ENCODE measurements at regions not wholly inside any gene's neighbourhood (a gene's known extent, or its start where the extent isn't known, plus 50 kb on each side); places are given as distances from the start of the nearest gene placed in this dataset.

DNA sequence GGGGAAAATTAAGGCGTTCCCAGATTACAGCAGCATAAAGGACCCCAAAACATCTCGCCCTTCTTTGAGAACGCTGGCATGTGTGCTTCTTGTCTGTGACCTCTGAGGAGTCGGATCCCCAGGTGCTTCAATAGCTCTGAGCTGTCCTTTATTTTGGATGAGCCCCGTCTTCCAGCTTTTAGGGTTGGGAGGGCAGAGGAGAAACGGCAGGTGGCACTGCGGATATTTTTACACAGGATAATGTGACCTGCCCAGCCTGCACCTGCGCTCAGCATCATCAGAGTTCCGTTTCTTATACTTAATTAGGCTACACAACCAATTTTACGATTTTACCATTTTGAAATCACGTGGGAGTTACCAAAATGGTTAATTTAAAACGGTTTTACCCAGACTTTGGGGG is 147.7 kb upstream of the RPS6KA2 start:
- no peak for DNase-seq (ENCODE audit: low read depth)

GRCh38 chr6:166774292-166774691 is 147.2 kb upstream of the RPS6KA2 start:
- DNase-seq (ENCODE audit: low read depth), result no peak

- no peak for DNase-seq (ENCODE audit: low read depth)
Measured at GRCh38 chr6:166772518-166772917, 145.5 kb upstream of the RPS6KA2 start.

- DNase-seq (ENCODE audit: low read depth), result no peak
Measured at GRCh38 chr6:166771701-166772100, 144.7 kb upstream of the RPS6KA2 start.

GRCh38 chr6:166770216-166771116 is 143.4 kb upstream of the RPS6KA2 start:
- DNase-seq (ENCODE audit: low read depth), result no peak

DNA sequence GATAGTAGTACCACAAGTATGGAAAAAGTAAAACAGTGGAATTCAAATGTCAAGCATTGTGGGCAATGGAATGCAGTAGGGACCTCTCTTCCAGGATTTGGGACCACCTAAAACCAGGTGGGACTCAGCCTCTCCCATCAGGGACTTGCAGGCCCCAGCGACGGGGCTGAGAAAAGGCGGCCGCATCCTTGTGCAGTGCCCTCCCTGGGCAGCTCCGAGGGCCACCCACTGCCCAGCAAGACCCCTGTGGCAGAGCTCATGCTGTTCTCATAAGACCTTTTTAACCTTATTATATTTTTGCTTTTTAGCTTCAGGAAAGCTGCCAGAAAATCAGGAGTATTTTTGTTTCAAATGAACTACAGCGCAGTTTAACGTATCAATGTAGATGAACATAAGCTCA is 142.6 kb upstream of the RPS6KA2 start:
- DNase-seq (ENCODE audit: low read depth), result no peak

DNA sequence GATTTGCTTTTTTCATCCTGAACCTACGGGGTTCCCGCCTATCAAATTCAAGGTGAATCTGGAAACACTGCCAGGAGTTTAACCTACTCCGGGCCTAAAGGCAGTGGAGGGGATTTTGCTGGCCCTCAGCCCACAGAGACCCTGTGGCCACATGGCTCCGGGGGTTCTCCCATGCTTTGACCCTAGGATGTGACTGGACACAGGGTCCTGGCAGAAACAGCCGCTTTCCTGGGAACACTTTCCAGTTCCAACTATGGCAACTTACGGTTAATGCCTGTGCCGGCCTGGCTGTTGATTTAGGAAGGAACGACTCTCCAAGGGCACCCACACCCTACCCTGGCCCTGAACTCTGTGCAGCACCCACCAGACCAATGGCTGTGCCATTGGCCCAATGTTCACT is 141.7 kb upstream of the RPS6KA2 start:
- DNase-seq (ENCODE audit: low read depth), result no peak

GRCh38 chr6:166767230-166767629 is 140.2 kb upstream of the RPS6KA2 start:
- DNase-seq (ENCODE audit: low read depth), result no peak

DNA sequence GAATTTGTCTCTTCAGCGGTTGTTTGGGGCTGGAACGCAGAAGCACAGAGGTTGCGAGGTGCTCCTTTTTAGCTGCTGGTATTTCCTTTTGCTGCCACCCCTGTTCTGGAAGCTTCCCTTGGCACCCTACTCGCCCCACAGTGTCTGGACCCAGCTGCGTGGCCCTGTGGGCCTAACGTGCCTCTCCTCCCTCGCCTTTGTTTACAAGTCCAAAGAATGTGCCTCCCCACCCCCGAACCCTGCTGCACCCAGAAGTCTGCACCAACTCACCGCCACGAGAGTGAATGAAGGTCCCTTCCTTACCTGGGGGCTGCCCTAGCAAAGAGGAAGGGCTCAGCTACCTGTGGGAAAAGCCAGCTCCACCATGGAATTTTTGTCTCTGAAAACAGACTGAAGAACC is 139.7 kb upstream of the RPS6KA2 start:
- no peak for DNase-seq (ENCODE audit: low read depth)

GRCh38 chr6:166765234-166765541 is 138.1 kb upstream of the RPS6KA2 start:
- no peak for DNase-seq (ENCODE audit: low read depth)

DNA sequence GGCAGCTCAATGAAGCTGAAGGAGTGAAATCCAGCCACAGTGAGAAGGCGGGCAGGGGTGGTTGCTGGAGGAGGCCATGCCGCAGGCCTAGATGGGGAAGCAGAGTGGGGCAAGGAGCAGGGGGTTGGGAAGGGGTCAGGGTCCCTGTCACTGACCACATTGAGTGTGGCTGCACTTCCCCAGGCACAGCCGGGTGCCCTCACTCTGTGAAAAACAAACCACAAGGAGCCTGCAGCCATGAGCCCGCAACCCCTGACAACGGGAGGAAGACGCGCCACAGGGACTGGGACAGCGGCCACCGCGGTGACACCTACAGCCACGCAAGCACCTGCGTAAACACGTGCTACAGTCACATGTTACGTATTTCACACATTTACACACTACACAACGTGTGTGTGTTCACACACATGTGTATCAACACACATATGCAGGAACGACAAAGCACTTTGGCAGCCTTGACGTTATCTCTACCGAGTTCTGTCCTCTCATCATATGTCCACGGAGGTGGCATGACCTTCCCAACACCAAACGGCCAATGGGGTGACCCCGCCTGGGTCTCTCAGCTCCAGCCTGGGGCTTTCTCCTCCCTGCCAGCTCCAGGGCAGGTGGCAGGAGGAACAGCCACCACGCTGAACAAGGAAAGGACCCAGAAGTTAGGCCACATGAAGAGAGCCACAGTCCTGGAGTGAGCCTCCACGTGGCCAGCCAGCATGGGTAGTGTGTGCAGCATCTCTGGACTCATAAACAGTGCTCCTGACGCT is 137.6 kb upstream of the RPS6KA2 start:
- no peak for DNase-seq (ENCODE audit: low read depth)

DNA sequence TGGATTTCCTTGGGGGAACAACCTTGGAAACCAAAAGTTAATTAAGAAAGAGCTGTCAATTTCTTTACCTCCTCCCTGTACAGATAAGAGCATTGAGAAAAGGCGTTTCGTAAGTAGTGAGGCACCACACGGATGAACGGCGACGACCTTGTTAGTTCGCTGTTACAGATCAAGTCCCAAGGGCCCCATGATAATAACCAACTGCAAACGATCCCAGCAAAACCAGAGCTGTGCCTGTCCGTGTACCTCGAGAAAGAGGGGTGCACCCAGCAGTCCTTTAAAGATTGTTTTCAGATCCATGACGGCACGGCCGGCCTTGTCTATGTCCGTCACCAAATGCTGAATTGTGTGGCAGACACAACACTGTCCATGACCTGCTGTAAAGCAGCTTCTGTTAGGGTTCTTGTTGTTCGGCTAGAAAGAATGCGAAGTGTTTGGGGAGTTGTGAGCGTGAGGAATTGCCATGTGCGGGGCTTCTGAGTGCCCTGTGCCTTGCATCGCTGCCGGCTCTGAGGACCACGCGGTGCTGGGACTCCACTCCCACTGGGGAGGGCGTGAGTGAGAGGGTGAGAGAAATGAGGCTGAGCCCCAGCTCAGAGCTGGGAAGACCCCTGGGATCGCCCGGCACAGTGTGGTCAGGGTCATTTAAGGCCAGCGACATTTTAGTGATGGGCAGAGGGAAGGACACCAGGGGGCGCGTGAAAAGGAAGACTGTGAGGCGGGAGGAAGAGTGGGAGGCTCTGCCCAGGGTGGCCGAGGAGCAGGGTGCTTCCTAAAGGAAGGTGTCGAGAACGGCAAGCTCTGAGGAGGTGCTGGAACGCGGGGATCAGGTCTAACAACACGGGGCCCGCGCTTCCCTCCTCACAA is 136.8 kb upstream of the RPS6KA2 start:
- DNase-seq (ENCODE audit: low read depth), result no peak

- no peak for DNase-seq (ENCODE audit: low read depth)
Measured at GRCh38 chr6:166761801-166762200, 134.8 kb upstream of the RPS6KA2 start.

DNA sequence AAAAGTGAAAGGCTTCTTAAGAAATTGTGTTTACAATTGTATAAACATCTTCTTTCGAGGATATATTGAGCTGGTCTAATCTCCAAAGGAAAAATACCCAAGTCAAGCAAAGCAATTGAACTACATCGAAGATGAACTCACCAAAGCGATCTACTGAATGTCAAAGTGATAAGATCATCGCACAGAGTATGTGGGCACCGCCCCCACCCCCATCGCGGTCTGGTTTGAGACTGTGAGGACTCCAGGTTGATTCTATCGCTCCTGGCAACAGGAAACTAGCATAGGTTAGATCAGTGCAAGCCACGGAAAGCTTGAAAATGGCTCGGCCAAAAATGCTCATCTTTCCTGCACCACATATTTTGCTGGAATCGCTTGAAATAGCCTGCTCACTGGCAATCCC is 133.2 kb upstream of the RPS6KA2 start:
- no peak for DNase-seq (ENCODE audit: low read depth)

DNA sequence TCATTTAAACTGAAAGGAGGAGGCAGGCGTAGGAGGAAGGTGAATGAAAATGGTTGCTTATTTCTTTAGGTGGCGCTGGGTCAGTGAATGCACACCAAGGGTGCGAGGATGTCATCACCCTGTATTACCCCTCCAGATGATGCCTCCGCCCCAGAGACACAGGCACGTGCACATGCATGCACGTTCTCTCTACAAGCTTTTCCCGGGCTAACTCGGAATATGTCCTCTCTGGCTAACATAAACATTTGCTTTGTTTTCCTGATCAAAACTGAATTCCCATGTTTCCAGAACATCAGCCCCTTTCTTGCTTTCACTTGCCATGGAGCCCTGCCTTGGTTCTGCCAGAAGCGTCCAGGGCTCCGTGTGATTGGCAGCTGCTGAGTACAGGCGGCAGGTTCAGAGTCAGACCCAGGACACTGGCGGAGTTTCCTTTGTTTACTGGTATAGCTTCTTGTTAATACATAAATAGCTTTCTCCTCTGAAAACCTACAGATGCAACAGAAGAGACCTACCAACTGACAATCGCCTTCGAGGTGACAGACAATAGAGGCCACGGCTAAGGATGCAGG is 131.2 kb upstream of the RPS6KA2 start:
- no peak for DNase-seq (ENCODE audit: low read depth)

- DNase-seq (ENCODE audit: low read depth), result no peak
Measured at GRCh38 chr6:166757232-166758135, 130.4 kb upstream of the RPS6KA2 start.

DNA sequence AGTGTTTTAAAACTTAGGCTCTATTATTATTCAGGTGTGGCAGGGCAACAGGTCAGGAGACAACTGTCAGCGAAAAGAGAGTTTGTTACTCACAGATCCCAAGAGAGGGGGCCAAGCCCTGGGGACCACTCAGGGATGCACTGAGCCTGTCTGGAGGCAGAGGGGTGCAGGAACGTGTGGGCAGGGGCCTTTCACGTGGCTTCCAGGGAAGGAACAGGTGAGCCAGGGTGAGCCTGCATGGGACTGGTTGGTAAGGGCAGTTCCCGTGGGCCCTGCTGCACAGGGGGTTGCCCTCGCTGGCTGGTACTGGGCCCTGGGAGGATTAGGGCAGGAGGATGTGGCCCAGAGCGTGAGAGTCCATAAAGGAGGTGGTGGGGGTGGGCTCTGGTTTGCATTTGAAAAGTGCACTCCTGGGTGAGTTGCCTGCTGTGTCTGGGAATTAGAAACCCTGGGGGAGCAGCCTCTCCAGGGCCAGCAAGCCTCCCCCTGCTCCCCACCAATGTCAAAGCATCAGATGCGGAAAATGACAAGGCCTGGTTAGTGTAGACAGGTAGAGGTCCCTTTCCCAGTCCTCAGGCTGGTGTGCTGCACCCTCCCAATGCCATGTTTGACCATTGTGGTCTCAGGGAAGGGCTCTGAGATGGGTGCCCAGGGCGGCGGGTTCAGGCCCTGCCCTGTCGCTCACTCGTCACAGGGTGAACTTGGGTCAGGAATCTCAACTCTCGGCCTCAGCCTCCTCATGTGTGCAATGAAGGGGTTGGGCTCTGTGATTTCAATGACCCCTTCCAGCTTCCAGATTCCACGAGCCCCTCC is 127.4 kb upstream of the RPS6KA2 start:
- DNase-seq (ENCODE audit: low read depth), result no peak

DNA sequence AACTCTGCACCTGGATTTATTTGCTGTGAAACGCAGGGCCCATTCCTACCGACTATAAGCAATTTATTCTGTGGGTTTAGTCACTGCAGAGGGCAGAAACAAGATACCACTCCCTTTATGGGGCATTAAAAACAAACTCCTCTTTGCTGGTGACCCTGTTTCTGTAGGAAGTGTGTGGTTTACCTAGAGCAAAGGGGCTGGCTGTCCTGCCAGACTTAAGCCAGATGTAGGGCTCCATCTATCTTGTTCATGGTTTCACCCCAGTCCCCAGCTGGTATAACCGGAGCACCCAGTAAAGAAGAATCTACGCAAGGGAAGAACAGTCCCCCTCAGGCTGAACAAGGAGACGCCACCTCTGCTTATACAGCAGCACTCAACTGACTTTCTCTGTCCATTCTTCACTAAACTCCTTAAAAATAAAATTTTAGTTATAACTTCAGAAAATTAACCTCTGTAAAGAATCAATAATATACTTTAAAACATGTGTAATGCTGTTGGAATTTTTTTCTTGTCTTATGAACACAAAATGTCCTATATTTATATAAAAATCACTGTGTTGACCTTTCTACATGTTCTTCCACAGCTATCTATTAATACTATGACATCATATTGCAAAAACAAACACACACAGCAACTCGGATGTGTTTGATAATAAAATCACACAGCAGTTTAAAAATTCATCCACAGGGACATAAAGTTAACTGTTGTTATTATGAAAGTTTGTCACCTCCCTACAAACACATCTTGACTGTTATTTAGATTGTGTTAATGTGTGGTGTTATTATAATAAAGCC is 126.1 kb upstream of the RPS6KA2 start:
- DNase-seq (ENCODE audit: low read depth), result no peak

DNA sequence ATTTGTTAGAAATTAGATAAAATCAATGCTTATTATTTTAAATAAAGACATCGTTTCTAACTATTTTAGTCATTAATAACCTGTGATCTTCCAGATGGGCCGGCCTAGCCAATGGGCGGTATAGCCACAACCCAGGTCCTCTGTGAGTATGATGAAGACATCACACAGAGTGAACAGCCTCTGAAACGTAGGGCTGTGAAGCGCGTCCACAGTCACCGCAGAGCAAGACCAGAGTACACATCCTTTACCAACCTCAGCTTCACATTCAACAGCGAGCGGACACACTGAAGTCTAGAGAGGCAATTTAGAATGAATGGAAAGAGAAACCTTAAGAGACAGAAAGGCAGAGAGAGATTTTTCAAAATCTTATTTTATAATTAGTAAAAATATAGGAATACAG is 125.0 kb upstream of the RPS6KA2 start:
- no peak for DNase-seq (ENCODE audit: low read depth)

Data from CMK (cell line).